GM13977 (cell line): ENCODE measurements at regions not wholly inside any gene's neighbourhood (a gene's known extent, or its start where the extent isn't known, plus 50 kb on each side); places are given as distances from the start of the nearest gene placed in this dataset.

Experiments
- DNase-seq: peaks from one replicate; pipeline ENCODE4 v3.0.0; 2012; ENCODE audit warnings: low spot score
- CTCF ChIP-seq: IDR thresholded peaks from 2 replicates; pipeline ENCODE4 v1.5.1; 2012; ENCODE audit warnings: mild to moderate bottlenecking, control low read depth; ENCODE audit not compliant: insufficient read depth; ENCODE audit errors: extremely low read depth, missing control alignments
- in situ Hi-C: fragments of 300-500 bp; cut with MboI; formaldehyde crosslinking; loops from one replicate; pipeline ENCODE4 v1.12.0; 2022; ENCODE audit warnings: low sequenced_read_pairs, low pct_unique_long_range_greater_than_20kb, mixed read lengths, inconsistent platforms; ENCODE audit not compliant: unreplicated experiment

- no peak for TF ChIP-seq CTCF
- in situ Hi-C loops, result no loop called here
- no peak for DNase-seq
Measured at GRCh38 chr5:62795926-62796325, 217.3 kb downstream of the LRRC70 start.

GRCh38 chr5:62794456-62794855, 215.8 kb downstream of the LRRC70 start:
- no peak for DNase-seq
- TF ChIP-seq CTCF, result no peak
- in situ Hi-C loops, result no loop called here

- no peak for DNase-seq
- TF ChIP-seq CTCF, result peak; percentile 33
- in situ Hi-C loops, result no loop called here
Measured at GRCh38 chr5:62791059-62791458, 212.4 kb downstream of the LRRC70 start.

- no peak for TF ChIP-seq CTCF
- in situ Hi-C loops, result no loop called here
- no peak for DNase-seq
Measured at GRCh38 chr5:62790348-62790747, 211.7 kb downstream of the LRRC70 start.

- TF ChIP-seq CTCF, result no peak
- DNase-seq, result no peak
- in situ Hi-C loops, result no loop called here
Measured at GRCh38 chr5:62786099-62786498, 207.5 kb downstream of the LRRC70 start.

- DNase-seq, result no peak
- no peak for TF ChIP-seq CTCF
- in situ Hi-C loops, result no loop called here
Measured at GRCh38 chr5:62785588-62785987, 207.0 kb downstream of the LRRC70 start.
